Testis (tissue), 2 donors: ENCODE measurements at regions not wholly inside any gene's neighbourhood (a gene's known extent, or its start where the extent isn't known, plus 50 kb on each side); places are given as distances from the start of the nearest gene placed in this dataset.

ENCODE experiments used
- POLR2A ChIP-seq: fragments of 450-650 bp; IDR thresholded peaks from one replicate; pipeline ENCODE4 v1.6.1; 2017; ENCODE audit warnings: antibody characterized with exemption, mild to moderate bottlenecking, moderate library complexity
- TF ChIP-seq, protein P1 (sequence below), 3 experiments: fragments of 450-650 bp in 2 of 3; fragments of 200-600 bp in 1 of 3; sonication (generic) in 1 of 3; IDR thresholded peaks; one replicate each; pipeline ENCODE4 v1.5.1; 2016 to 2019; ENCODE audit warnings: antibody characterized with exemption in 3 of 3, mild to moderate bottlenecking in 2 of 3, moderate library complexity in 1 of 3

DNA sequence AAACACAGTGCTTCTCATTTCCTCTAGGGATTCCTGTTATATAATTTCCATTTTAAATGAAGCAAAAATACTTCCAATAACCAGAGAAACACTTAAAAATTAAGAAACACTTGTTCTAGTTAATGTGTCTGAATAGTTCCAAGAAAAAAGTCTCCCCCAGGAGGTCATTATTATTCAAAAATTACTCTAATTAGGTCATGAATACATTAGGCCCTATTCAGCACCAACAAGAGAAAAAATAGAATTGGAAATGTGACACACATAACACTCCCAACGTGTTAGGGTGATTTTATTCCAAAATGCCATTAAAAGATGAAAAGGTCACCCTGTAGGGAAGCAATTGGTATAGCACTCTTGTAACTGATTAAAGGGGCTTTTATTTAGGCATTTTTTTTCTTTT, 382.1 kb downstream of the TUSC7 start:
- TF ChIP-seq, protein P1, sequence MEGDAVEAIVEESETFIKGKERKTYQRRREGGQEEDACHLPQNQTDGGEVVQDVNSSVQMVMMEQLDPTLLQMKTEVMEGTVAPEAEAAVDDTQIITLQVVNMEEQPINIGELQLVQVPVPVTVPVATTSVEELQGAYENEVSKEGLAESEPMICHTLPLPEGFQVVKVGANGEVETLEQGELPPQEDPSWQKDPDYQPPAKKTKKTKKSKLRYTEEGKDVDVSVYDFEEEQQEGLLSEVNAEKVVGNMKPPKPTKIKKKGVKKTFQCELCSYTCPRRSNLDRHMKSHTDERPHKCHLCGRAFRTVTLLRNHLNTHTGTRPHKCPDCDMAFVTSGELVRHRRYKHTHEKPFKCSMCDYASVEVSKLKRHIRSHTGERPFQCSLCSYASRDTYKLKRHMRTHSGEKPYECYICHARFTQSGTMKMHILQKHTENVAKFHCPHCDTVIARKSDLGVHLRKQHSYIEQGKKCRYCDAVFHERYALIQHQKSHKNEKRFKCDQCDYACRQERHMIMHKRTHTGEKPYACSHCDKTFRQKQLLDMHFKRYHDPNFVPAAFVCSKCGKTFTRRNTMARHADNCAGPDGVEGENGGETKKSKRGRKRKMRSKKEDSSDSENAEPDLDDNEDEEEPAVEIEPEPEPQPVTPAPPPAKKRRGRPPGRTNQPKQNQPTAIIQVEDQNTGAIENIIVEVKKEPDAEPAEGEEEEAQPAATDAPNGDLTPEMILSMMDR (IDR thresholded peaks at IDR 0.05) = no peak
- TF ChIP-seq POLR2A = no peak
